Liver (tissue), 3 donors: ENCODE measurements at regions not wholly inside any gene's neighbourhood (a gene's known extent, or its start where the extent isn't known, plus 50 kb on each side); places are given as distances from the start of the nearest gene placed in this dataset.

ENCODE experiments used
- ATF3 ChIP-seq: IDR thresholded peaks from 2 replicates; pipeline ENCODE4 v1.6.1; 2016; ENCODE audit warnings: antibody characterized with exemption
- GABPA ChIP-seq, 2 donors: IDR thresholded peaks in 1 of 2; conservative IDR thresholded peaks in 1 of 2; 2 replicates each; pipeline ENCODE4 v1.6.1; 2016; ENCODE audit warnings: antibody characterized with exemption in 2 of 2, mild to moderate bottlenecking in 1 of 2, moderate library complexity in 1 of 2
- RAD21 ChIP-seq, 2 donors: IDR thresholded peaks; 2 replicates each; pipeline ENCODE4 v1.6.1; 2016; ENCODE audit warnings: antibody characterized with exemption in 2 of 2, mild to moderate bottlenecking in 2 of 2
- REST ChIP-seq: IDR thresholded peaks from 2 replicates; pipeline ENCODE4 v1.6.1; 2016; ENCODE audit warnings: antibody characterized with exemption, mild to moderate bottlenecking
- RXRA ChIP-seq, 2 donors: IDR thresholded peaks; 2 replicates each; pipeline ENCODE4 v1.6.1; 2017 to 2018; ENCODE audit warnings: antibody characterized with exemption in 2 of 2, mild to moderate bottlenecking in 1 of 2
- TF ChIP-seq, protein P1 (sequence below): fragments of 150-350 bp; IDR thresholded peaks from 2 replicates; pipeline ENCODE4 v1.5.1; 2017; ENCODE audit warnings: improper control_type of control experiment, low read depth, low read length; ENCODE audit not compliant: missing input control
- donor health status: healthy.
- donor health status: healthy.

DNA sequence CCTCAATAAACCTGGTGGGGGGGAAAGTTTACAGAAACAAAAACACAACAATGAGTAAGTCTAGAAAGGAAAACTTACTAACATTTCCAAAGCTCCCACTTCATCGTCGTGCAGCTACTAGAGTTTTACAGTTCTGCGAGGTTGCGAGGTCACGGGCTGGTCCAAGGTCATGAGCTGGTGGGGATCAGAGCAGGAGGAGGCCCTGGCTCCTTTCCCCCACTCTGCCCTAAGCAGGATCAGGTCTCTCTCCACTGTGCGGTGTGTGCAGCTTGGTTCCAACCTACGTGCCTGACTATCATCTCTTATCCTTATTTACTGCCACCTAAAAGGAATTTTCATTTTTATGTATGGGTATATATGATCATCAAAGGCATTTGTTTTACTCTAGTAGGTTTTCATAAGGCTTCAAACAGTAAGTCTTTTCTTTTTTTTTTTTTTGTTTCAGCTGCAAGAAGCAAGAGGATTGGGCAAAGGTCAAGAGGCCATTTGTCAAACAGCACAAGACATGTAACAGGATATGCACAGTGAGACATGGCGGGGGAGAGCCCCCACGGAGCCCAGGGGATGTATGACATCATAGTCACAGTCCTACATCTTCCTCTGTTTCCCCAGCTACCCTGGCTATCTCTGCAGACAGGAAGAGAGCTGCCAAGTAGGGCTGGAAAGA is 76.6 kb upstream of the POMP start:
- TF ChIP-seq, protein P1, sequence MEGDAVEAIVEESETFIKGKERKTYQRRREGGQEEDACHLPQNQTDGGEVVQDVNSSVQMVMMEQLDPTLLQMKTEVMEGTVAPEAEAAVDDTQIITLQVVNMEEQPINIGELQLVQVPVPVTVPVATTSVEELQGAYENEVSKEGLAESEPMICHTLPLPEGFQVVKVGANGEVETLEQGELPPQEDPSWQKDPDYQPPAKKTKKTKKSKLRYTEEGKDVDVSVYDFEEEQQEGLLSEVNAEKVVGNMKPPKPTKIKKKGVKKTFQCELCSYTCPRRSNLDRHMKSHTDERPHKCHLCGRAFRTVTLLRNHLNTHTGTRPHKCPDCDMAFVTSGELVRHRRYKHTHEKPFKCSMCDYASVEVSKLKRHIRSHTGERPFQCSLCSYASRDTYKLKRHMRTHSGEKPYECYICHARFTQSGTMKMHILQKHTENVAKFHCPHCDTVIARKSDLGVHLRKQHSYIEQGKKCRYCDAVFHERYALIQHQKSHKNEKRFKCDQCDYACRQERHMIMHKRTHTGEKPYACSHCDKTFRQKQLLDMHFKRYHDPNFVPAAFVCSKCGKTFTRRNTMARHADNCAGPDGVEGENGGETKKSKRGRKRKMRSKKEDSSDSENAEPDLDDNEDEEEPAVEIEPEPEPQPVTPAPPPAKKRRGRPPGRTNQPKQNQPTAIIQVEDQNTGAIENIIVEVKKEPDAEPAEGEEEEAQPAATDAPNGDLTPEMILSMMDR = no peak
- TF ChIP-seq RXRA (IDR thresholded peaks at IDR 0.05) (no peak), GABPA (IDR thresholded peaks at IDR 0.05 in 1 of 2, conservative IDR thresholded peaks at IDR 0.05 in 1 of 2) (no peak), RAD21 (IDR thresholded peaks at IDR 0.05) (no peak), REST (no peak), ATF3 (no peak)
